ENCODE measurements at regions not wholly inside any gene's neighbourhood (a gene's known extent, or its start where the extent isn't known, plus 50 kb on each side); places are given as distances from the start of the nearest gene placed in this dataset.

DNA sequence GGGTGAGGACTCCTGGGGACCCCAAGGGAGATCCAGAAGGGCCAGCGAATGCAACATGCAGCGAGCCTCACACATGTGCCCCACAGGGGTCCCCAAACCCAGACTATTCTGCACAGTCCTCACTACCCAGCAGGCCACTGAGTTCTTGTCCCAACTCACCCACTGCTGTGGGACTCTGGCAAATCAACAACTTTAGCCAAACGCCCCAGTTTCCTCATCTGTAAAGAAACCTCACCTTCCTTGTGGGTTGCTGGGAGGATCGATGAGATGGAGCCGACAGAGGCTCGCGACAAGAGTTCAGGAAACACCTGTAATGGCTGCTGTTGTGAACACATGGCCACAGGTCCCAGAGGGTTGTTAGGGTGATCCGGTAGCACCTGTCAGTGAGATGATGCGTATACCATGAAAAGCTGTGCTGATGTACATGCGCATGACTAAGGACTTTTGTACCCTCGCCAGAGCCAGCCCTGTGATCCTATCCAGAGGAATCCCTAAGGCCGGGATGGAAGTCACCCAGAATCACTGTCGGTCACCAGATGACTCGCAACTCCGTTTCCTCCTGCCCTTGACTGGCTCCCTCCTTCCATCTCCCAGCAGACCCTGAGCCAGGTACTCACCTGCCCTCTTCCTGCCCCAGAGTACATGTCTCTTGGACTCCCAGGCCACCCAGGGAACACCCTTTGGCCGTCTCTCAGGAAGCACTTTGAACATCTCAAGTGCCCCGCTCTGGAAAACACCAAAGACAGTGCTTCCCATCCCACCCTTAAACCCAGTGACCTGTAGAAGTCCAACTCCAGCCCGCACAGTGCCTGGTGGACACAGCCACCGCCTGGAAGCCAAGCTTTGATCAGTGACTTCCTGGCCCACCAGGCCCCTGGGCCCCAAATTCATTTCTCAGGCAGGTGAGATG is 103.3 kb upstream of the ID2 start:
- peaks cover 0 to 15% (median 8%) of the 10 kb centered on the region in 3 experiments for H3K27me3 ChIP-seq (ENCODE audit: control insufficient read depth in 3 of 3, insufficient read depth in 3 of 3, low read depth in 1 of 3, low read length in 3 of 3)
- no peak overlapping the region for H3K23ac ChIP-seq (ENCODE audit: low read depth, low read length, poor library complexity)
- H3K79me1 ChIP-seq (ENCODE audit: low read depth, low read length): no peaks in the 10 kb centered on the region
- H3K27ac ChIP-seq (replicated peaks; ENCODE audit: low read length): no peak overlapping the region
- peak overlapping the region; percentile 46 for H3K18ac ChIP-seq (ENCODE audit: low read length)
- no CpG with 5 or more reads among the region's 19 CpGs for WGBS, 2 donors (ENCODE audit: extremely low coverage in 2 of 2, insufficient read length in 2 of 2, insufficient replicate concordance in 1 of 2)
- H2BK12ac ChIP-seq (ENCODE audit: low read length): no peak overlapping the region
- no peak overlapping the region for H2BK120ac ChIP-seq (ENCODE audit: low read depth, low read length)
- no peaks in the 10 kb centered on the region for H3K36me3 ChIP-seq (replicated peaks in 1 of 2; ENCODE audit: control insufficient read depth in 2 of 2, insufficient read depth in 2 of 2, low read length in 2 of 2)
- peak overlapping the region; percentile 22 for H3K14ac ChIP-seq (ENCODE audit: low read length)
- H2AFZ ChIP-seq (ENCODE audit: low read length): no peak overlapping the region
- H4K91ac ChIP-seq (ENCODE audit: low read depth, low read length, poor library complexity): no peak overlapping the region
- peak overlapping the region; percentile 66 for H2BK5ac ChIP-seq (ENCODE audit: low read length)
- H3K4me1 ChIP-seq (ENCODE audit: control insufficient read depth in 2 of 2, insufficient read depth in 1 of 2, low read depth in 1 of 2, low read length in 2 of 2): peaks cover 0 to 18% of the 10 kb centered on the region in 2 donors
- H3K9me3 ChIP-seq (replicated peaks in 1 of 2; ENCODE audit: control insufficient read depth in 2 of 2, insufficient read depth in 1 of 2, low read depth in 1 of 2, low read length in 2 of 2): no peaks in the 10 kb centered on the region
- no peak overlapping the region for H3K4ac ChIP-seq (ENCODE audit: low read length)
- H2BK15ac ChIP-seq (ENCODE audit: low read length): no peak overlapping the region
- no peak overlapping the region for H4K8ac ChIP-seq (ENCODE audit: low read depth, low read length)
- peak overlapping the region; percentile 36 for H2AK5ac ChIP-seq (ENCODE audit: low read depth, low read length)
- no peak for DNase-seq (ENCODE audit: low spot score)
- no peak overlapping the region for H3K4me3 ChIP-seq (ENCODE audit: low read length in 2 of 2)
- H3K9ac ChIP-seq (ENCODE audit: low read depth, low read length, poor library complexity): no peak overlapping the region
- no peak overlapping the region for H3K4me2 ChIP-seq (ENCODE audit: insufficient read depth, low read length, poor library complexity, severe bottlenecking)

- DNase-seq (ENCODE audit: low spot score): no peak
- H3K36me3 ChIP-seq (replicated peaks in 1 of 2; ENCODE audit: control insufficient read depth in 2 of 2, insufficient read depth in 2 of 2, low read length in 2 of 2): no peaks in the 10 kb centered on the region
- no peak overlapping the region for H4K8ac ChIP-seq (ENCODE audit: low read depth, low read length)
- H2BK120ac ChIP-seq (ENCODE audit: low read depth, low read length): no peak overlapping the region
- H2AFZ ChIP-seq (ENCODE audit: low read length): no peak overlapping the region
- no peak overlapping the region for H3K27ac ChIP-seq (replicated peaks; ENCODE audit: low read length)
- H3K27me3 ChIP-seq (ENCODE audit: control insufficient read depth in 3 of 3, insufficient read depth in 3 of 3, low read depth in 1 of 3, low read length in 3 of 3): peaks cover 0 to 15% (median 10%) of the 10 kb centered on the region in 3 experiments
- no peak overlapping the region for H2AK5ac ChIP-seq (ENCODE audit: low read depth, low read length)
- WGBS, 2 donors (ENCODE audit: extremely low coverage in 2 of 2, insufficient read length in 2 of 2, insufficient replicate concordance in 1 of 2): no CpG with 5 or more reads among the region's 6 CpGs
- H4K91ac ChIP-seq (ENCODE audit: low read depth, low read length, poor library complexity): no peak overlapping the region
- peaks cover 0 to 21% of the 10 kb centered on the region in 2 donors for H3K4me1 ChIP-seq (ENCODE audit: control insufficient read depth in 2 of 2, insufficient read depth in 1 of 2, low read depth in 1 of 2, low read length in 2 of 2)
- no peak overlapping the region for H3K4me3 ChIP-seq (ENCODE audit: low read length in 2 of 2)
- H3K23ac ChIP-seq (ENCODE audit: low read depth, low read length, poor library complexity): no peak overlapping the region
- H3K9ac ChIP-seq (ENCODE audit: low read depth, low read length, poor library complexity): no peak overlapping the region
- no peak overlapping the region for H3K18ac ChIP-seq (ENCODE audit: low read length)
- no peak overlapping the region for H3K4me2 ChIP-seq (ENCODE audit: insufficient read depth, low read length, poor library complexity, severe bottlenecking)
- H3K14ac ChIP-seq (ENCODE audit: low read length): no peak overlapping the region
- H3K79me1 ChIP-seq (ENCODE audit: low read depth, low read length): no peaks in the 10 kb centered on the region
- H2BK5ac ChIP-seq (ENCODE audit: low read length): no peak overlapping the region
- H2BK12ac ChIP-seq (ENCODE audit: low read length): no peak overlapping the region
- H3K9me3 ChIP-seq (replicated peaks in 1 of 2; ENCODE audit: control insufficient read depth in 2 of 2, insufficient read depth in 1 of 2, low read depth in 1 of 2, low read length in 2 of 2): peaks cover 0 to 3% of the 10 kb centered on the region in 2 donors
- no peak overlapping the region for H3K4ac ChIP-seq (ENCODE audit: low read length)
- no peak overlapping the region for H2BK15ac ChIP-seq (ENCODE audit: low read length)
These were observed 102.3 kb upstream of the ID2 start for GRCh38 chr2:8579485-8580085.

DNA sequence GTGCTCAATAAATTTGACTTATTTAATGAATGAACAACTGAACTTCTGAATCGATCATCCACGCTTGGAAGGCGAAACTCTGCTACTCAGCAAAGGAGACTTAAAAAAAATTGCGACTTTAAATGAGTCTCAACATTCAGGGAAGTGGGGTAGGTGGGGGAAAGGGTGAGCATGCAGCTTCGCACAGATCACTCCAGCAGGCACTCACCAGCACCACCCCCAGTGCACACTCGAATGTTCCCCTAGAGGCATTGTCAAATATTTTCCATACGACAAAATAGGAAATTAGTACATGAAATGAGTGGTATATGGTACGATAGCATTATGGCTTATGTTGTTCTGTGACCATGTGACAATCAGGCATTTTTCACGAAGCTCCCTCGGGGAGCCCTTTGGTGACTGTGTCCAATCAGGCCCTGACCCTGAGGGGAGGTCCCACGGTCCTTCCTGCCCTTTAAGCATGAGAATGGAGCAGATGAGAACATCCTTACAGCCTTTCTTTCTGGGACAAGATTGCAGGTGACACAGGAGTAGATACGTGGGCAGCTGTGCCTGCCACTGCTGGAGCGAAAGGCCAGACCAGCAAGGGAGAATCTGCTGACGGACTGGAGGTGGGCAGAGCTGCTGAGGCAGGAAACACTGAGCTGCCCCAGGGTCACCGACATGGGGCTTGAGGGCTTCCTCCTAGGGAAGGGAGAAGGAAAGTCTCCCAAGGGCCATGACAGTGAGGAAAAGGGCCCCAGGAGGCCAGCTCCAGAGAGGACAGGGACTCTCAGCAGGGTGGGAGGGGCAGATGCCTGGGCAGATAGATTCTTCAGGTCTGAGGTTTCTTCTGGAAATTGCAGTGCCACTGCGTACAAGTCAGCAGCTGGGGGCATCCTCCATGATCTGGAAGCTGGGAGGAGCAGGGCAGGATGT is 101.3 kb upstream of the ID2 start:
- no peak overlapping the region for H3K4me2 ChIP-seq (ENCODE audit: insufficient read depth, low read length, poor library complexity, severe bottlenecking)
- H3K4me1 ChIP-seq (ENCODE audit: control insufficient read depth in 2 of 2, insufficient read depth in 1 of 2, low read depth in 1 of 2, low read length in 2 of 2): peaks cover 0 to 17% of the 10 kb centered on the region in 2 donors
- H3K9ac ChIP-seq (ENCODE audit: low read depth, low read length, poor library complexity): no peak overlapping the region
- peak overlapping the region; percentile 92 for H3K18ac ChIP-seq (ENCODE audit: low read length)
- peak overlapping the region; percentile 48 for H3K23ac ChIP-seq (ENCODE audit: low read depth, low read length, poor library complexity)
- H3K4ac ChIP-seq (ENCODE audit: low read length): no peak overlapping the region
- peak overlapping the region; percentile 20 for H2AFZ ChIP-seq (ENCODE audit: low read length)
- no peaks in the 10 kb centered on the region for H3K79me1 ChIP-seq (ENCODE audit: low read depth, low read length)
- H3K36me3 ChIP-seq (replicated peaks in 1 of 2; ENCODE audit: control insufficient read depth in 2 of 2, insufficient read depth in 2 of 2, low read length in 2 of 2): no peaks in the 10 kb centered on the region
- peaks cover 0 to 15% (median 12%) of the 10 kb centered on the region in 3 experiments for H3K27me3 ChIP-seq (ENCODE audit: control insufficient read depth in 3 of 3, insufficient read depth in 3 of 3, low read depth in 1 of 3, low read length in 3 of 3)
- peak overlapping the region; percentile 89 for H2BK5ac ChIP-seq (ENCODE audit: low read length)
- peaks cover 0 to 3% of the 10 kb centered on the region in 2 donors for H3K9me3 ChIP-seq (replicated peaks in 1 of 2; ENCODE audit: control insufficient read depth in 2 of 2, insufficient read depth in 1 of 2, low read depth in 1 of 2, low read length in 2 of 2)
- no peak overlapping the region for H2BK12ac ChIP-seq (ENCODE audit: low read length)
- H3K27ac ChIP-seq (replicated peaks; ENCODE audit: low read length): no peak overlapping the region
- H4K91ac ChIP-seq (ENCODE audit: low read depth, low read length, poor library complexity): no peak overlapping the region
- peak overlapping the region; percentile 52 for H4K8ac ChIP-seq (ENCODE audit: low read depth, low read length)
- H3K4me3 ChIP-seq (ENCODE audit: low read length in 2 of 2): no peak overlapping the region
- no peak overlapping the region for H2BK120ac ChIP-seq (ENCODE audit: low read depth, low read length)
- H2AK5ac ChIP-seq (ENCODE audit: low read depth, low read length): peak overlapping the region; percentile 66
- DNase-seq (ENCODE audit: low spot score): no peak
- no CpG with 5 or more reads among the region's 16 CpGs for WGBS, 2 donors (ENCODE audit: extremely low coverage in 2 of 2, insufficient read length in 2 of 2, insufficient replicate concordance in 1 of 2)
- peak overlapping the region; percentile 94 for H2BK15ac ChIP-seq (ENCODE audit: low read length)
- peak overlapping the region; percentile 47 for H3K14ac ChIP-seq (ENCODE audit: low read length)

Data from neuronal stem cell (in vitro differentiated cells).